Astrocyte of the cerebellum (primary cell): ENCODE measurements at regions not wholly inside any gene's neighbourhood (a gene's known extent, or its start where the extent isn't known, plus 50 kb on each side); places are given as distances from the start of the nearest gene placed in this dataset.

Source experiments
- DNase-seq: peaks from one replicate; pipeline ENCODE4 v3.0.0-alpha.2; 2011; ENCODE audit warnings: low read depth
- H3K4me3 ChIP-seq: 2 replicates; pipeline ENCODE4 v1.5.1; 2011; ENCODE audit warnings: mild to moderate bottlenecking, low read depth, low read length, moderate library complexity
- CTCF ChIP-seq: IDR thresholded peaks from 2 replicates; pipeline ENCODE4 v1.5.1; 2012; ENCODE audit warnings: low read length, low read depth, moderate library complexity, mild to moderate bottlenecking; ENCODE audit errors: missing control alignments
- in situ Hi-C: cut with HindIII; loops from 2 replicates; pipeline ENCODE4 v1.10.0; 2017; ENCODE audit warnings: low sequenced_read_pairs

- no peak overlapping the region for H3K4me3 ChIP-seq
- no peak for TF ChIP-seq CTCF
- DNase-seq, result no peak
- in situ Hi-C loops, result loop anchor here (5.0 kb wide), 1 partner anchor 485 kb away; no protein-coding TSS in a partner anchor
Measured at GRCh38 chr15:69601711-69602504, 149.3 kb downstream of the RPLP1 start.

GRCh38 chr15:69602921-69603320 lies 150.3 kb downstream of the RPLP1 start:
- no peak for DNase-seq
- no peak overlapping the region for H3K4me3 ChIP-seq
- in situ Hi-C loops, result loop anchor here (5.0 kb wide), 1 partner anchor 484 kb away; no protein-coding TSS in a partner anchor
- TF ChIP-seq CTCF, result no peak

GRCh38 chr15:69603369-69604071 lies 150.9 kb downstream of the RPLP1 start:
- H3K4me3 ChIP-seq, result no peak overlapping the region
- DNase-seq, result no peak
- in situ Hi-C loops, result loop anchor here (5.0 kb wide), 1 partner anchor 484 kb away; no protein-coding TSS in a partner anchor
- TF ChIP-seq CTCF, result no peak

- in situ Hi-C loops, result loop anchor here (5.0 kb wide), 1 partner anchor 483 kb away; no protein-coding TSS in a partner anchor
- no peak overlapping the region for H3K4me3 ChIP-seq
- no peak for DNase-seq
- TF ChIP-seq CTCF, result no peak
Measured at GRCh38 chr15:69604072-69604411, 151.4 kb downstream of the RPLP1 start.

- TF ChIP-seq CTCF, result no peak
- no peak overlapping the region for H3K4me3 ChIP-seq
- DNase-seq, result no peak
- in situ Hi-C loops, result no loop called here
Measured at GRCh38 chr15:69606144-69606543, 153.5 kb downstream of the RPLP1 start.

- in situ Hi-C loops, result no loop called here
- no peak overlapping the region for H3K4me3 ChIP-seq
- no peak for TF ChIP-seq CTCF
- no peak for DNase-seq
Measured at GRCh38 chr15:69606921-69607500, 154.4 kb downstream of the RPLP1 start.
